ENCODE measurements at regions not wholly inside any gene's neighbourhood (a gene's known extent, or its start where the extent isn't known, plus 50 kb on each side); places are given as distances from the start of the nearest gene placed in this dataset.

DNA sequence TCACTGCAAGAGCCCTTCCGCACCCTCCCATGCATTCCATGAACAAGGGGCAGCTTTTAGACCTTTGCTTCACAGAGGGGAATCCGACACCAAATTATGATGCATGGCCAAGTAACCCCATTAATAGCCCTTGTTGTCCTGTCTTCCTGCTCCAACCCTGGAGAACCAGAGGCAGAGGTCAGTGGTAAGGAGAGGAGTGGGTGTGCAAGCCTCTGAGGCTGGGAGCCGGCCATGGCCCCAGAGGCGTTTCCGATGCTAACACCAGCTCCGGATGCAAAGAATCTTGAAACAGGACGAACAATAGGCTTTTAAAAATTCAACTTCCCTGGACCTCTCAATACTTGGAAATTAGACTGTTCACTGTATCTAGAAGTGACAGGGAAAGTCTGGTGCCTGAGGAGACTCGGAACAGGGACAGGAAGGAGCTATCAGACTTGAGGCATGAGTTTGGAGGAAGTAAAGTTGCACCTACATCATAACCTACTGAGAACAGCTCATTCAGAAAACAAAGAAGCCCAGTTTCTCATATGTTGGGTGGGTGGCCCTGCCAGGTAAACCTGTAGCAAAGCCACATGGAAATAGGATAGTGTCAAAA is 101.2 kb upstream of the ERG start:
- DNase-seq (ENCODE audit: low spot score in 2 of 2), result no peak
- H3K4me3 Mint-ChIP-seq, result no peak overlapping the region
- no peak for ATAC-seq
- H3K27ac Mint-ChIP-seq, result no peak overlapping the region
- no peaks in the 10 kb centered on the region for H3K4me1 Mint-ChIP-seq
- no peaks in the 10 kb centered on the region for H3K36me3 Mint-ChIP-seq
- peaks cover under 1% of the 10 kb centered on the region for H3K9me3 Mint-ChIP-seq

DNA sequence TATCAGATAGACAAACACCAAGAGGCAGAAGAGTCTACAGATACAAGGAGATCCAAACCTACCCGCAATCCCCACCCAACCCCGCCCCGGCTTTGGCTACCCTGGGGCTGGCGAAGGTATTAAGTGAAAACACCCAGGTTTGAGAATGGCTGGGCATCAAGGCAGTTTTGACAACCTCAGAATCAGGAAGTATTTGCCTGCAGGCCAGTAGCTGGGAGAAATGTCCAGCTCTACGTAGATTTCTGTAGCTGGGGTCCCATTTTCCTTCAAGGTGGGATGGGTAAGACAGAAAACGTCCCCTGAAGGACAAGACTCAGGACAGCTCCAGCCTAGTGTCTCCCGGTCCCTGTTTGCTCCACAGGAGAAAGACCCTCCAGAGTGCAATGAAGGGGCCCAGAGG is 101.8 kb upstream of the ERG start:
- H3K4me1 Mint-ChIP-seq, result no peaks in the 10 kb centered on the region
- H3K27ac Mint-ChIP-seq, result no peak overlapping the region
- ATAC-seq, result no peak
- H3K36me3 Mint-ChIP-seq, result no peaks in the 10 kb centered on the region
- no peak overlapping the region for H3K4me3 Mint-ChIP-seq
- DNase-seq (ENCODE audit: low spot score in 2 of 2), result no peak
- H3K9me3 Mint-ChIP-seq, result no peaks in the 10 kb centered on the region

DNA sequence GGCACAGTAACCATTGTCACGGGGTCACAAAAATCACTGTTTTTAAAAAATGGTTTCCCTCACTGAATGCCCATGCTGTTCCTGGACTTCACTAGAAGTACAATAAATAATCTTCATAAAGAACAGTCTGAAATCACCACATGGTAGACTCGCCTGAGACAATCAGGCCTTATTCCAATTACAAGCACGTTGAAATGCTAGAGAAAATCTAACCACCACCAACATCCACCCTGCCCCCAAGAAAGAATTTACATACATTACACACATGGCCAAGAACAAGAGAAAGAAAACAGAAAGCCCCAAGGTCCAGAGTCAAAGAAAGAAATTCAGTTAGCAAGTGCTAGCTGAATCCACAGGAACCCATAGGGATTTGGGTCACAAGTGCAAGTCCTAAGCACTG is 107.0 kb upstream of the ERG start:
- Mint-ChIP-seq H3K4me1 (no peaks in the 10 kb centered on the region), H3K4me3 (no peak overlapping the region), H3K9me3 (no peaks in the 10 kb centered on the region), H3K27ac (no peak overlapping the region), H3K36me3 (no peaks in the 10 kb centered on the region)
- ATAC-seq (no peak), DNase-seq (ENCODE audit: low spot score in 2 of 2) (no peak)

DNA sequence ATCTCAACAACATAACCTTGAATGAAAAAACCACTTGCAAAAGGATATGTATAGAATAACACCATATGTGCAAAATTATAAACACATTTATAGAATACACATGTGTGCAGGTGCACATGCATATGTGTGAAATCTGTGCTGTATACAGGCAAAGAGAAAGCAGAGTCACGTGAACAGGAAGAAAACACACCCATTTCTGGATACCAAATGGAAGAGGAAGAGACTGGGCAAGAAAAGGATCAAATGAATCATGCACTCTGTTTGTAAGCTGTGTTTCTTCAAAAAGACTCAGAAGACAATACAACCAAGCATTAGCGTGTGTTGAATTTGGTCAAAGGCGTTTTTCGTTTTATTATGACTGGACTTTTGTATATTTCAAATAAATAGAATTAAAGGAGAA is 111.3 kb upstream of the ERG start:
- no peaks in the 10 kb centered on the region for H3K36me3 Mint-ChIP-seq
- DNase-seq (ENCODE audit: low spot score in 2 of 2) (no peak), ATAC-seq (no peak)
- H3K27ac Mint-ChIP-seq, result no peak overlapping the region
- no peak overlapping the region for H3K4me3 Mint-ChIP-seq
- H3K9me3 Mint-ChIP-seq, result no peaks in the 10 kb centered on the region
- no peaks in the 10 kb centered on the region for H3K4me1 Mint-ChIP-seq

DNA sequence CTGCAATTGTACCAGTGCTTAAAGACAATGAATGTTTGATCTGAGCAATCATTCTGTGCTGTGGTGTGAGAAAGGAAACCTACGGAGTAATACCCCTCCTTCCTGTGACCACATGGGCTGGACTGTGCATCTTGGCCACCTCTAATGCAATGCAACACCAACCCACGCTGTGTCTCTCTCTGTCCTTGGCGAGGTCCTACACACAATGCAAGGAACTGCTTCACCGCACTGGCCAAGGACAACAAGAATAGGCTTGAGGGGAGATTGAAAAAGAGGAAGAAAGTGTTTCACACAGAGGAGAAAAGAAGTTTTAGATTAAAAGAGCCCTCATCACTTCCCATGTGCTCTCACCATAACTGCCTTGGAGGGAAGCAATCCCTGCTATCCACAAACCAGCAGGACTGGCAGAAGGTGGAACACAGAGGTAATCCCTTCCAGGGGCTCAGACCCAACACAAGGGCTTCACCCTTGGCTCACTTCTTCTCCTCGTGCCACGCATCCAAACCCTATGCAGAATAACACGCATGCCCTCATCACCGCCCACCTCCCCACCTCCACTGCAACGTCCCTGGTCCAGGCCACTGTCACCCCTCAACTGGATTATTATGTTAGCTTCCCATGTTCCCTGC is 112.5 kb upstream of the ERG start:
- Mint-ChIP-seq H3K9me3 (no peaks in the 10 kb centered on the region), H3K4me1 (no peaks in the 10 kb centered on the region), H3K36me3 (no peaks in the 10 kb centered on the region), H3K27ac (no peak overlapping the region), H3K4me3 (no peak overlapping the region)
- ATAC-seq (no peak), DNase-seq (ENCODE audit: low spot score in 2 of 2) (no peak)

DNA sequence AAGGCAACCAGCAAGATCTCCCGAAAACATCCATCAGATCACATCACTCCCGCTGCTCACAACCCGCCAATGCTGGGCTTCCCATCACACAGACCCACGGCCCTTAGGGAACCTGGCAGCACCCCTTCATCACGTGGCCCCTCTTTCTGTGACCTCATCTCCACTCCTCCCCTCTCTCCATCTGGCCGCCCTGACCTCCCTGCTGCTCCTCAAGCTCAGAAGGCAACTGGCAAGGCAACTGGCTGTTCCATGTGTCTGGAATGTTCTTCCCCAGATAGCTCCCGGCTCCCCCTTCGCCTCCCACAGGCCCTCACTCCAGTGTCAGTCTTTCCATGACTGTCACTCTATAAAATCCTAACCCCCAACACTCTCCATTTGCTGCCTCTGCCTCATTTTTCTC is 113.0 kb upstream of the ERG start:
- Mint-ChIP-seq H3K36me3 (no peaks in the 10 kb centered on the region), H3K27ac (no peak overlapping the region), H3K9me3 (peaks cover 3% of the 10 kb centered on the region), H3K4me1 (no peaks in the 10 kb centered on the region), H3K4me3 (no peak overlapping the region)
- ATAC-seq (no peak), DNase-seq (ENCODE audit: low spot score in 2 of 2) (no peak)

DNA sequence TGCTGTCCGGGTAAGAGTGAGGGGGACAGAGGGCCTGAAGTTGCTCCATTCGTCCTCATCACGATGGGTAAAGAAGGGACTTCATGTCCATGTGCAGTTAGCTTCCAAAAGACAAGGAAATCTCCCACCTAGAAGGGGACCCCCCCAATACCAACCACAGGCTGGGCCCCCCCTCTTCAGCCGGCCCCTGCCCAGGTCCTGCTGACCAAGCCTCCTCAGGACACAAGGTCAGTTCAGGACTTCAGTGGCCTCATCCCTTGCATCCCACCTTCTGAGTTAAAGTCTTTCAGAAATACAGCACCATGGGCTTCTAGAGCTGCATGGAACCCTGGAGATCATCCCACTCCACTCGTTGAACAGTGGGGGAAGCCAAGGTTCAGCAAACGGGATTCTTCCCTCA is 115.4 kb upstream of the ERG start:
- no peak for ATAC-seq
- Mint-ChIP-seq H3K4me1 (no peaks in the 10 kb centered on the region), H3K4me3 (no peak overlapping the region)

DNA sequence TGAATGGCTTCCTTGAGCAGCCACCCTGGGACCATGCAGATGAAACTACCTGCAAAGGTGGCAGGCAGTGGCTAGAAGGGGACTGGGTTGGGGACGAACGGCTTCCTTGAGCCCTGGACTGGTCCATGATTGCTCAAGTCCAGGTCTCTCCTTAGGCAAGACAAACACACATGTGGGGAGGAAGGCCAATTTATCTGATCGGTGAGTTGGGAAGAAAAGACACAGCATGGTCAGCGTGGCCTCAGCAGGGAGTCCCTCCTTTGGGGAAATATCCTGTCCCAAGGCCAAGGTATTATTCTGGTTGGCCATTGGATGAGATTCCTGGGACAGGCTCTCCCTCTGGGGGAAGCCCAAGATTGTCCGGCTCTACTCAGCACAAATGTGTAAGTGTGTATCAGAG is 116.3 kb upstream of the ERG start:
- Mint-ChIP-seq H3K36me3 (no peaks in the 10 kb centered on the region), H3K4me3 (no peak overlapping the region), H3K27ac (no peak overlapping the region), H3K4me1 (no peaks in the 10 kb centered on the region), H3K9me3 (peaks cover 3% of the 10 kb centered on the region)
- DNase-seq (ENCODE audit: low spot score in 2 of 2) (no peak), ATAC-seq (no peak)

More for the DNA sequence above, 115.4 kb upstream of the ERG start:
- peaks cover 3% of the 10 kb centered on the region for H3K9me3 Mint-ChIP-seq
- no peaks in the 10 kb centered on the region for H3K36me3 Mint-ChIP-seq
- no peak overlapping the region for H3K27ac Mint-ChIP-seq
- DNase-seq (ENCODE audit: low spot score in 2 of 2), result no peak

DNA sequence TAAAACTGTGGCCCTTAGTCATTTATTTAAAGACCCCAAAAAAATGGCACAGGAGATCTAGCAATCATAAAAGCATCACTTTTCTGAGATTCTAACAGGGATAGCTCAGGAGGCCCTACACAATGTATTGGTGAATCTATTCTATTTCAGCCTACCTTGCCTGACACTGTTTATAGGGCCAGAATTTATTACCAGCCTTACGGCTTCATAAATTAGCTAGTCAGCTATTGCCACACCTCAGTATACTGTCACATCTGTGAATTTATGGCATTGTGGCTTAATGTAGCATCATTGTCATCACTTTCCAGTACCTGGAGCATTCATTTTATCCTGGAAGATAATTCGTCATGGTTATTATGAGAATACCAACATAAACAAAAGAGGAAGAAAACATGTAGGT is 121.2 kb upstream of the ERG start:
- H3K4me3 Mint-ChIP-seq, result no peak overlapping the region
- no peaks in the 10 kb centered on the region for H3K4me1 Mint-ChIP-seq
- no peak overlapping the region for H3K27ac Mint-ChIP-seq
- ATAC-seq (no peak), DNase-seq (ENCODE audit: low spot score in 2 of 2) (no peak)
- no peaks in the 10 kb centered on the region for H3K36me3 Mint-ChIP-seq
- H3K9me3 Mint-ChIP-seq, result peaks cover 3% of the 10 kb centered on the region

DNA sequence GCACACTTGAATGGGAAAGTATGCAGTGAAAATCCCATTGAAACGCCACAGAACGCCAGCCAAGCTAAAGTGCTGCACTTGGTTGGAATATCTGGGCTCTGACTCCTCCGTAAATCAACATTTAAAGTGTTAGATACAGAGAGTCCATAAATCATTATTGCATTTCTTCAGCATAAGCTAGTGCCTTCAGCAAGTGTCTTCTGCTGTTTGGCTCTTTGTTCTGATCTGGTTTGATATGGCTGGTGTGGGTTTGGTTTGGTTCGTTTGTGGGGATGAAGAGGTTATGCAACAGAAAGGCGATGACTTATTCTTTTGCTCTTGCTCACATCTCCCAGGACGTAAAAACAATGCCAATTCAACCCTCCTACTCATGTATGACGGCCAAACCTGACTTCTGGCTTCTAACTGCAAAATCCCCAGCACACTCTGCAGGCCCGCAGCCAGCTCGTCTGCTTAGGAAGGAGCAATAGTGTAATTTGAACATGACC is 121.8 kb upstream of the ERG start:
- no peak for DNase-seq (ENCODE audit: low spot score in 2 of 2)
- H3K4me1 Mint-ChIP-seq, result no peaks in the 10 kb centered on the region
- H3K9me3 Mint-ChIP-seq, result peaks cover 3% of the 10 kb centered on the region
- ATAC-seq, result no peak
- H3K36me3 Mint-ChIP-seq, result no peaks in the 10 kb centered on the region
- no peak overlapping the region for H3K4me3 Mint-ChIP-seq
- H3K27ac Mint-ChIP-seq, result no peak overlapping the region

DNA sequence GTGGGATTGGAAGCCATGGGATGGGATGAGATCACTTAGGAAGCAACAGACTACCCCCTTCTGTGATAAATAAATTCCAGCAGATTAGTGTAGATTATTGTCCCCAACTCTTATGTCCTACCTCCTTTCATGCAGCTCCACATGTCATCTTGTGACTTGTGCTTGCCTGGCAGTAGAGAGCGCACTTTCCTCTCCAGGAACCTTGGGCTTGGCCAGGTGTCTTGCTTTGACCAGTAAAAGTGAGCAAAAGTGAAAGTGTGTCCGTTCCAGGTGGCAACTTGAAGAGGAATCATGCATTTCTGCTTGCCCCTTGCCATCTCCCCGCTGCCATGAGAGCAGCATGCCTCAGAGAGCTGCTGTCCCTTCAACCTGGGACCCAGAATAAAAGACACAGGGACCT is 122.9 kb upstream of the ERG start:
- Mint-ChIP-seq H3K9me3 (peaks cover under 1% of the 10 kb centered on the region), H3K4me3 (no peak overlapping the region), H3K4me1 (no peaks in the 10 kb centered on the region), H3K27ac (no peak overlapping the region), H3K36me3 (no peaks in the 10 kb centered on the region)
- no peak for ATAC-seq
- DNase-seq (ENCODE audit: low spot score in 2 of 2), result no peak

DNA sequence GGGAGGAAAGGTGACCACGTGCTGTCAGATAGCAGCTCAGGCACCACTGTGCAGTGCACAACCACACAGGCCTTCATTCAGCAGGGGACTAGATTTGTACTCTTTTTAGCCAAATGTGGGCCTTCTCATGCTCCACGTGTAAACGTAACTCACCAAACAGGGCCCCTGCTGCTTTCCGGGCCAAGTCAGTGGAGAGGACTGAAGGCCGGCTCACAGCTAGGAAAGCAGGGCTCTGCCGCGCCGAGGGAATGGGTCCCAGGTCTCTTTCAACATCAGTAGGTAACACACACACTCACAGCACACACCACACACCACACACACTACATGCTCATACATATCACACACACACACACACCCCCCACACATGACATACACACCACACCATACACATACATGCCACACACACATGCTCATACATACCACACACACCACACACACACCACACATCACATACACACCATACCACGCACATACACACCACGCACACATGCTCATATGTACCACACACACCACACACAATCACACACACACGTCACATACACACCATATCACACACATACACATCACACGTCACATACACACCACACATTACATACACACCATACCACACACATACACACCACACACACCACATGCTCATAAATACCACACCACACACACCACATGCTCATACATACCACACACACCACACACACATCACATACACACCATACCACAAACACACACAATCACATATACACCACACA is 124.0 kb upstream of the ERG start:
- DNase-seq (ENCODE audit: low spot score in 2 of 2), result no peak
- Mint-ChIP-seq H3K9me3 (no peaks in the 10 kb centered on the region), H3K27ac (no peak overlapping the region), H3K4me1 (no peaks in the 10 kb centered on the region), H3K36me3 (no peaks in the 10 kb centered on the region), H3K4me3 (no peak overlapping the region)
- ATAC-seq, result peak; percentile 16

DNA sequence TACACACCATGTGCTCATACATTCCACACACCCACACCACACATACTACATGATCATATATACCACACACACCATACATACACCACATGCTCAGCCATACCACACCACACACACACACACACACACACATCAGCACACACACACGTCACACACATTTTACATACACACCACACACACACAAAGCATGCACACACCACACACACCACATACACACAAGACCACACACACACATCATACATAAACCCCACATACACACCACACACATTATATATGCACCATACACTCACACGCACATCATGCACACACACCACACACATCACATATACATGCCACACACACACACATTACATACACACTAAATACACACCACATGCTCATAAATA is 124.5 kb upstream of the ERG start:
- H3K4me1 Mint-ChIP-seq, result no peaks in the 10 kb centered on the region
- DNase-seq (ENCODE audit: low spot score in 2 of 2) (no peak), ATAC-seq (peak; percentile 21)
- H3K36me3 Mint-ChIP-seq, result no peaks in the 10 kb centered on the region
- no peak overlapping the region for H3K27ac Mint-ChIP-seq
- H3K4me3 Mint-ChIP-seq, result no peak overlapping the region
- H3K9me3 Mint-ChIP-seq, result no peaks in the 10 kb centered on the region

DNA sequence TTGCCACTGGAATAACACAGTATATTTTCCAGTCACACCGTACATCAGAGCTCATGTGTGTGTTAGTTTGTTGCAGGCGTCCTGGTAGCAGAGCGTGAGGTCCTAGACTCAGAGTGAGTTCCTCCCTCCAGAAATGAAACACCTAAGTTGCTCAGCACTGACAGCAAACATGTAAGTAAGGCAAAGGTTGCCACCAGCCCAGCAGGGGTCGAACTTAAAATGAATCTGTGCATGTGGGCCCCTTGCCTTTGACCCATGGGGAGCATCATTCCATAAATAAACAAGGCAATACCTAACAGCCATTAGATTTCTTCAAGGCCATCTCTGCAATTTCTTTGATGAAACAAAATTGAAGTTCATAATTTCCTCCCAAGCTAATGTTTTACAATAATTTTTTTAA is 125.3 kb upstream of the ERG start:
- Mint-ChIP-seq H3K4me1 (no peaks in the 10 kb centered on the region), H3K36me3 (no peaks in the 10 kb centered on the region), H3K9me3 (no peaks in the 10 kb centered on the region), H3K27ac (no peak overlapping the region), H3K4me3 (no peak overlapping the region)
- DNase-seq (ENCODE audit: low spot score in 2 of 2) (no peak), ATAC-seq (no peak)

DNA sequence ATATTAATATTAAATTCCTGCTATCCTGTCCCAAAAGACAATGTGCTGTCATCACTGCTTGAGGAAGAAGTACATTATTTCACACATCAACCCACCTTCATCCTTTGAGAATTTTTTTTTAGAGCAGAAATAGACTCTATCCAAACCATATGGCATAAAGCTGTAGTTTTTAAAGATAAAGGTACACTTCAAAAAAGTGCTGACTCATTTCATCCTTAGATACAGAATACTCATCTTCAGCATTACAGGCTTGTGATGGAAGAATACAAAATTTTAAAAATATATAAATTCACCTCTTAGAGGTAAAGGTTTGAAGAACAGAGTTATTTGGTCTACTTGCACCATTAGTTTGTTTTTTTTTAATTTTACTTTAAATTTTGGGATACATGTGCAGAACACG is 126.7 kb upstream of the ERG start:
- Mint-ChIP-seq H3K4me1 (no peaks in the 10 kb centered on the region), H3K4me3 (no peak overlapping the region), H3K36me3 (no peaks in the 10 kb centered on the region), H3K27ac (no peak overlapping the region), H3K9me3 (peaks cover 3% of the 10 kb centered on the region)
- ATAC-seq (no peak), DNase-seq (ENCODE audit: low spot score in 2 of 2) (no peak)

DNA sequence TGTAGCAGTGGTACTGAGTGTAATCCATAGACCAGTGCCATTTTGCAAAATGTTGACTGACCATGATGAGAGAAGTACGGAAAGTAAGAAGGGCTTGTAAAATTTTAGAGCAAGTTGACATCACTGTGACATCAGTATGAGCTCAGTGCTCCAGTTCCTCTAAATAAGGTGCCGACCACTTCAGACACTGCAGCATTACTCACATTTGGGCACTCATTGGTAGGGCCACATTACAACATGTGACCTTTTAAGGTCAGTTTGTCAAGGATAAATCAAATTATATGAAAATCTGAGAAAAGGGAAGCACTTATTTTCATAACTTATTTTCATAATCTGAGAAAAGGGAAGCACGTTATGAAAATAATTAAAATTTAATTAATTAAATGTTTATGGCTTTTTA is 128.0 kb upstream of the ERG start:
- DNase-seq (ENCODE audit: low spot score in 2 of 2) (no peak), ATAC-seq (no peak)
- Mint-ChIP-seq H3K4me1 (no peaks in the 10 kb centered on the region), H3K4me3 (no peak overlapping the region), H3K27ac (no peak overlapping the region), H3K9me3 (peaks cover 3% of the 10 kb centered on the region), H3K36me3 (no peaks in the 10 kb centered on the region)
